ENCODE measurements at regions not wholly inside any gene's neighbourhood (a gene's known extent, or its start where the extent isn't known, plus 50 kb on each side); places are given as distances from the start of the nearest gene placed in this dataset.

DNA sequence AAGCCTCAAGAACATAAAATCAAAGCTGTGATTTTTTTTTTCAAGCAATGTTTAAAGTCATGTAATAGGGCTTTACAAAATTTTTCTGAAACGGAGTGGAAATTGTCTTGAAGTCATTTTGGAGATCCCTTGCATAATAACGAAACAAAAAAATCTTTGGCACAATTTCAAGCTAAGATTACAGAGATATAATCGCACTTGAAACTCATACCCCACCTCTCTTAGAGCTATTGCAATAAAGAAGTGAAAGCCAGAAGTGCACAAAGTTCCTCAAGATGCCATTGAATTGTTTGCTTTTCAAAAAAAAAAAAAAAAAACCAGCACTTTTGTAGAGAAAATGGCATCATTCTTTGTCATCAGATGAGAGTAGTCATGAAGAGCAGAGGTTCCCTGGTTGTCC, 152.3 kb downstream of the PAX3 start:
- TF ChIP-seq POLR2A (IDR thresholded peaks at IDR 0.05): no peak
- TF ChIP-seq, protein P1, sequence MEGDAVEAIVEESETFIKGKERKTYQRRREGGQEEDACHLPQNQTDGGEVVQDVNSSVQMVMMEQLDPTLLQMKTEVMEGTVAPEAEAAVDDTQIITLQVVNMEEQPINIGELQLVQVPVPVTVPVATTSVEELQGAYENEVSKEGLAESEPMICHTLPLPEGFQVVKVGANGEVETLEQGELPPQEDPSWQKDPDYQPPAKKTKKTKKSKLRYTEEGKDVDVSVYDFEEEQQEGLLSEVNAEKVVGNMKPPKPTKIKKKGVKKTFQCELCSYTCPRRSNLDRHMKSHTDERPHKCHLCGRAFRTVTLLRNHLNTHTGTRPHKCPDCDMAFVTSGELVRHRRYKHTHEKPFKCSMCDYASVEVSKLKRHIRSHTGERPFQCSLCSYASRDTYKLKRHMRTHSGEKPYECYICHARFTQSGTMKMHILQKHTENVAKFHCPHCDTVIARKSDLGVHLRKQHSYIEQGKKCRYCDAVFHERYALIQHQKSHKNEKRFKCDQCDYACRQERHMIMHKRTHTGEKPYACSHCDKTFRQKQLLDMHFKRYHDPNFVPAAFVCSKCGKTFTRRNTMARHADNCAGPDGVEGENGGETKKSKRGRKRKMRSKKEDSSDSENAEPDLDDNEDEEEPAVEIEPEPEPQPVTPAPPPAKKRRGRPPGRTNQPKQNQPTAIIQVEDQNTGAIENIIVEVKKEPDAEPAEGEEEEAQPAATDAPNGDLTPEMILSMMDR (IDR thresholded peaks at IDR 0.05): no peak
- no peak for DNase-seq

DNA sequence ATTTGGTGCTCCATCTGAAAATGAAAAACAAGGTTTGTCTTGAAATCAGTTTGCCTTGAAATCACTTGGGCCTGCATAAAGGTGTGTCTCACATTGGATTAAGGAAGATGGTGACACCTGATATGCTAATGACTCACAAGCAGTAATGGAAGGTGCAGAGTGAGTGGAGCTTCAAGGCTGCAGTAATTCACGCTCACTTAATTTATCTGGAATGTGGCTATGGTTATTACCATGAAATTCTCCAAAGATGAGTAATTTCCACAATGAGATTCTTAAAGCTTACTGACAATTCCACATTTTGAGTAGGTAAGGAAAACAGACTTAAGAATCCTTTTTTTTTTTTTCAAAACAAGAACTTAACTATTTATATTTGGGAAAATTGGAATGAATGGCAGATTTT, 156.8 kb downstream of the PAX3 start:
- no peaks in the 10 kb centered on the region for H3K4me1 ChIP-seq
- H3K36me3 ChIP-seq: no peaks in the 10 kb centered on the region
- no peaks in the 10 kb centered on the region for H3K27me3 ChIP-seq
- H3K4me3 ChIP-seq: no peak overlapping the region
- no peaks in the 10 kb centered on the region for H3K9me3 ChIP-seq
- TF ChIP-seq, protein P1 (IDR thresholded peaks at IDR 0.05): no peak
- no peak for TF ChIP-seq POLR2A (IDR thresholded peaks at IDR 0.05)
- DNase-seq: no peak
- H3K27ac ChIP-seq: no peak overlapping the region
- intact Hi-C loops (cut with DNase I; ENCODE audit: low total_unique reads): no loop called here

More for the DNA sequence above, 152.3 kb downstream of the PAX3 start:
- no peak overlapping the region for H3K27ac ChIP-seq
- no peak overlapping the region for H3K4me3 ChIP-seq
- no peaks in the 10 kb centered on the region for H3K36me3 ChIP-seq
- H3K4me1 ChIP-seq: no peaks in the 10 kb centered on the region
- no peaks in the 10 kb centered on the region for H3K27me3 ChIP-seq
- no peaks in the 10 kb centered on the region for H3K9me3 ChIP-seq
- intact Hi-C loops (cut with DNase I; ENCODE audit: low total_unique reads): no loop called here

DNA sequence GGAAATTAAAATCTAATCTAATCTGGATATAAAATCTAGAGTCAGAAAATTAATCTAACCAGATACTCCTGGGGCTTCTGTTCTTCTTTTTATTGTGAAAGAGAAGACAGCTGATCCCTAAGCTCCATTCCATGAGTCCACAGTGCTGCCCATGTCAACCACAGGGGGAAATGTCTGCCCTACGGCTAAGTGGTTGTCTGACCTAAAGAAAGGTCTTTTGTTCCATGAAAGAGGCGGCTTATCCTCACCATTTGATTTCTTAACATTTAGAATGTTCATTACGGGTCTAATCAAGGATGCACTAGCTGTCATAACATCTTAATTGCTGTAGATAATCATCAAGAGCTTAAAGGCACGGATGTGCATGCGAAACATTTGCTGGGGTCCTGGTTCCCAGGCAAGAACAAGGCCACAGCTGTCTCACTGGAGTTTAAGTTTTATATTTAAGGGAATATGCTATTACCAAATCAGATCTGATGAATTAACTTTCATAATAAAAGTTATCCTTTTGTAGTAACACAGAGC, 162.6 kb downstream of the PAX3 start:
- no peaks in the 10 kb centered on the region for H3K4me1 ChIP-seq
- H3K4me3 ChIP-seq: no peak overlapping the region
- intact Hi-C loops (cut with DNase I; ENCODE audit: low total_unique reads): no loop called here
- H3K27me3 ChIP-seq: no peaks in the 10 kb centered on the region
- no peak for DNase-seq
- H3K36me3 ChIP-seq: no peaks in the 10 kb centered on the region
- H3K9me3 ChIP-seq: no peaks in the 10 kb centered on the region
- no peak overlapping the region for H3K27ac ChIP-seq
- no peak for TF ChIP-seq POLR2A (IDR thresholded peaks at IDR 0.05)
- TF ChIP-seq, protein P1 (IDR thresholded peaks at IDR 0.05): no peak

DNA sequence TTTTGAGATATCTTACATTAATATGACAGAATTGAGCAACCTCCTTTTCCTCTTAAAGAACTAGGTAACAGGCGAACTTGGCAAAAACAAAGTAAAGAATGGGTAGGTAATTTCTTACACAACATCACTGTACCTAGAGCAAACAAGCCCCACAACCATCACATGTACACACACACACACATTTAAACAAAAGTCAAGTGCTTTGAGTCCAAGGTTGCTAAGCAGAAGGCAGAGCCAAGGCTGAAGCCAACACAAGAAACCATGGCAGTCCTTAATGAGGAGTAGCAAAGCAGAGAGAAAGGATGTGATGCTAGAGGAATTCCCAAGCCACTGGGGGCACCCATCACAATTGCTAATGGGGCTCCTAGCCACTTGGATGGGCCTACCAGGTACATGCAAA, 164.1 kb downstream of the PAX3 start:
- H3K4me3 ChIP-seq: no peak overlapping the region
- H3K36me3 ChIP-seq: no peaks in the 10 kb centered on the region
- no peaks in the 10 kb centered on the region for H3K27me3 ChIP-seq
- TF ChIP-seq POLR2A (IDR thresholded peaks at IDR 0.05): no peak
- TF ChIP-seq, protein P1 (IDR thresholded peaks at IDR 0.05): no peak
- H3K4me1 ChIP-seq: no peaks in the 10 kb centered on the region
- H3K27ac ChIP-seq: no peak overlapping the region
- H3K9me3 ChIP-seq: no peaks in the 10 kb centered on the region
- intact Hi-C loops (cut with DNase I; ENCODE audit: low total_unique reads): no loop called here
- DNase-seq: no peak

DNA sequence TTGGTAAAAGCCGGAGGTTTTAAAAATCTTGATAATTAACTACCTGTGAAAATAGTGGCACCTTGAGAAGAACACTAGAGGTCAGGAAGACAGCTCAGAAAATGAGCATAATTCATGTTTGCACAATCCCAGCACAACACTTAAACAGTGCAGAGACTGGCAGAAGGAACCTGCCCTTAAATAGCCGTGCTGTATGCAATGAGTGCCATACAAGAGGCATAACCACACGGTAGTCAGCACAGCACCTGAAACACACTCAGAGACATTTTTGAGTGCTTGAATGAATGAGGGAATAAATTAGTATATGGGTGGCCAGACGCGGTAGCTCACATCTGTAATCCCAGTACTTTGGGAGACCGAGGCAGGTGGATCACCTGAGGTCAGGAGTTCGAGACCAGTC, 164.9 kb downstream of the PAX3 start:
- no peak for DNase-seq
- intact Hi-C loops (cut with DNase I; ENCODE audit: low total_unique reads): no loop called here
- H3K36me3 ChIP-seq: no peaks in the 10 kb centered on the region
- H3K9me3 ChIP-seq: no peaks in the 10 kb centered on the region
- no peak overlapping the region for H3K27ac ChIP-seq
- H3K27me3 ChIP-seq: no peaks in the 10 kb centered on the region
- TF ChIP-seq POLR2A (IDR thresholded peaks at IDR 0.05): no peak
- TF ChIP-seq, protein P1 (IDR thresholded peaks at IDR 0.05): no peak
- no peak overlapping the region for H3K4me3 ChIP-seq
- H3K4me1 ChIP-seq: no peaks in the 10 kb centered on the region

Measured in uterus (tissue), 3 donors.